Stimulated activated naive CD8-positive, alpha-beta T cell treated with anti-CD3 and anti-CD28 coated beads, Interleukin-15, amount 100 ng/mL, for 72 hours (primary cell): ENCODE measurements at regions not wholly inside any gene's neighbourhood (a gene's known extent, or its start where the extent isn't known, plus 50 kb on each side); places are given as distances from the start of the nearest gene placed in this dataset.

Experiments used
- ATAC-seq: fragments of 150-1000 bp; cut with Tn5 transposase; 2 replicates; pipeline ENCODE4 v1.10.0; 2021; ENCODE audit warnings: mild to moderate bottlenecking, moderate library complexity
- DNase-seq, 2 donors: peaks; one replicate each; pipeline ENCODE4 v3.0.0; 2021 to 2022
- H3K27ac Mint-ChIP-seq, 2 donors: one replicate each; pipeline ENCODE4 v1.8.0; 2022; ENCODE audit warnings: mild to moderate bottlenecking in 2 of 2, mixed read lengths in 2 of 2, moderate library complexity in 2 of 2
- H3K27me3 Mint-ChIP-seq: one replicate; pipeline ENCODE4 v1.8.0; 2022; ENCODE audit warnings: mixed read lengths
- H3K4me1 Mint-ChIP-seq: one replicate; pipeline ENCODE4 v1.8.0; 2022; ENCODE audit warnings: mild to moderate bottlenecking, mixed read lengths
- H3K4me3 Mint-ChIP-seq, 2 donors: one replicate each; pipeline ENCODE4 v1.8.0; 2022; ENCODE audit warnings: mild to moderate bottlenecking in 2 of 2, mixed read lengths in 2 of 2, moderate library complexity in 1 of 2
- H3K9me3 Mint-ChIP-seq, 2 donors: one replicate each; pipeline ENCODE4 v1.8.0; 2022; ENCODE audit warnings: mixed read lengths in 2 of 2

DNA sequence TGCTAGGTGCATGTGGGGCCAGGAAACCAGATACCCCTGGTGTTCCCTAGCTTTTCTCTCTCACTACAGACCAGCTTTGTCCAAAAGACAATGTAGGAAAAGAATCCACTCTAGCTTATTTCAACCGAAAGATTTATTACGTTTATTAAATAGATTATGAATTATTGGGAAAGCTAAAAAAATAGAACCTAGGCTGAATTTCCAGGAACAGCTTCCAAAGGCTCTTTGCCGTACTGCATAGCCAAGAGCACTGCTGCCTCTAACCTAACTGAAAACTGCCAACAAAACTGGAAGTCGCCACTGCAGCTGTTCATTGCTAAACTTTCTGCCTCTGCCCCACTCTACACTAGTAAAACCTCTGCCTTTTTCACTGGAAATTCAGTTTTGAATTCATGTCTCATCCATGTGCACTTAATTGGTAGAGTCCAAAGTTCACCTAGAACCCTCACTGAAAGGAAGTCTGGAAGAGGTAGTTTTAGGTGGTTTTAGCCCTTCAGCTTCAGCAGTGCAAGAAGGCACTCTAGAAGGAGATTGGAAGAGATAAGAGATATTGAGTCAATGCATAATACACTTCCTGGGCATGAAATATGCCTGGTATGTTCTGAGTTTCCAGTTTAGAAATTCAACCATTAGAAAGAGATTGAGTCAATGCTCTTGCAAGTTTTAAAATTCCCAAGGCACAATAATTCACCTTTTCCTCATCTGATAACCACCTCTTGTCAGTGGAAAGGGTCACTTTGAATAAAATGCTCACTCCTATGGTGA, 927.9 kb downstream of the MAT2B start:
- no peak for ATAC-seq
- DNase-seq, result no peak
- Mint-ChIP-seq H3K27ac (no peak overlapping the region), H3K4me3 (no peak overlapping the region), H3K9me3 (peaks cover 0 to 10% of the 10 kb centered on the region in 2 donors), H3K27me3 (no peaks in the 10 kb centered on the region), H3K4me1 (no peaks in the 10 kb centered on the region)

DNA sequence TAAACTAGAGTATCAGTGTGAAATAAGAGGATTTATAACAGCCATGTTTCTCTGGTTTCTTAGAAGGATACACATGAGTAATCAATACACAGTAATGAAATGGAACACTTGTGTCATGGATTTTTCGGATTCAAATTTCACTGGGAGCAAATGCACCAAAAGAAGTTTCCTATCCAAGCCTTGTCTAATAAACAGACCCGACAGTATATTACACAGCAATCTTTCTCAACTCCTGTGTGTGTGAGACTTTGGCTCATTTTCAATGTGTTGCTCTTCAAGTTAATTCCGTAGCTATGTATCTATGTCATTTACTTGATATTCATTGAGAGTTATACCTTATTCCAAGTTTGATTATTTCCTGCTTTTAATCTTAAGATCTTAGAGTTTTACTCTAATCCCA, 930.2 kb downstream of the MAT2B start:
- H3K9me3 Mint-ChIP-seq, result peaks cover 0 to 17% of the 10 kb centered on the region in 2 donors
- ATAC-seq, result no peak
- H3K4me1 Mint-ChIP-seq, result no peaks in the 10 kb centered on the region
- DNase-seq, result no peak
- H3K27me3 Mint-ChIP-seq, result no peaks in the 10 kb centered on the region
- no peak overlapping the region for H3K27ac Mint-ChIP-seq
- no peak overlapping the region for H3K4me3 Mint-ChIP-seq

DNA sequence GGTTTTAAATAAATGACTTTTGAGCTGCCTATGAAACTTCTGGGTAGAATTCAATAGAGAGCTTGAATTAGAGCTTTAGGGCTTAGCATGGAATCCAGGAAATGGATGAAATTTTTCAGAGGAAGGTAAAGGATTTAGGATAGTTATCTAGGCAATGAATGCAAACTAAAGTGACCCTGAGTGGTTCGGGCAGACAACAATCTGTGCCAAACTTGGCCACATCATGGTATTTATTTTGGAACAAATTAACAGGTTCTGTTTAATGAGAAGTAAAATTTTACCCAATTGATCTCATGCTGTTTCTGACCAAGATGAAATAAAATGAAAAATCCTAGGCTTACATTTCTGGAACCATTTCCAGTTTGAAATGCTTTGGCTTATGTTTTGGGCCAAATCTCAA, 934.4 kb downstream of the MAT2B start:
- H3K4me1 Mint-ChIP-seq, result no peaks in the 10 kb centered on the region
- no peak overlapping the region for H3K27ac Mint-ChIP-seq
- H3K27me3 Mint-ChIP-seq, result no peaks in the 10 kb centered on the region
- ATAC-seq, result no peak
- peaks cover 0 to 20% of the 10 kb centered on the region in 2 donors for H3K9me3 Mint-ChIP-seq
- no peak overlapping the region for H3K4me3 Mint-ChIP-seq
- DNase-seq, result no peak

DNA sequence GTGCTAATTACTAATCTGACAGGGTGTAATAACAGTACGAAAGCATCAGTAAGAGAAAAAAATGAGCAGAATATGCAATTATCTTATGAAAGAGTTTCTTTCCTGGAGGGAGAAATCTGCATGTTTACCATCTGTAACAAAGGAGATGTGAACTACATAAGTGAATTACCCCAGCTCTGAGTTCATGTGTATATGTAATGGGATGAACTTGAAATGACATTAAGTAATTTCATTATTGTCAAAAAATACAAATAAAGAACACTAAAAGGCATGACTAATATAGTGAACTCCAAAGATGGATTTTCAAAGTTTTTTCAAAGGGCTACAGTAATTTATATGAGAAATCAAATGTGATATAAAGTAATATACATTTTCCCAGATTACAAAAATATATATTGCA, 944.0 kb downstream of the MAT2B start:
- H3K9me3 Mint-ChIP-seq, result peaks cover 0 to 6% of the 10 kb centered on the region in 2 donors
- DNase-seq (no peak), ATAC-seq (no peak)
- no peaks in the 10 kb centered on the region for H3K27me3 Mint-ChIP-seq
- no peak overlapping the region for H3K27ac Mint-ChIP-seq
- H3K4me1 Mint-ChIP-seq, result no peaks in the 10 kb centered on the region
- no peak overlapping the region for H3K4me3 Mint-ChIP-seq

DNA sequence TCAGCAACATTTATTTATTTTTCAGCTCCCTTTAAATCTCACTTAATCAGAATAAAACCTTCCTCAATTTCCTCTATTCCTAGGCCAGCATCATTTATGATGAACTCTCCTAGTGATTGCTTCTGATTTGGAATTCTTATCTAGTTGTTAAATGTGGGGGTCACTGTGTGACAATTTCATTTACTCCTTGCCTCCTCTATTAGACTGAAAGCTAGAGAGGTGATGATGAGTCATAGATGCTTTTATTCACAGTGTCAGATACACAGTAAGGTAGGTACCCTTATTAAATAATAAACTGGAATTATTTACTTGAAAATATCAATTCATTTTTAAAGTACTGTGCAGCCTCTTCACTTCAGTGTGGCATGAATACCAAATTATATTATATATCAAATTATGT, 960.6 kb downstream of the MAT2B start:
- no peaks in the 10 kb centered on the region for H3K27me3 Mint-ChIP-seq
- DNase-seq (no peak), ATAC-seq (no peak)
- H3K4me3 Mint-ChIP-seq, result no peak overlapping the region
- H3K27ac Mint-ChIP-seq, result no peak overlapping the region
- H3K9me3 Mint-ChIP-seq, result peaks cover 10 to 11% of the 10 kb centered on the region in 2 donors
- no peaks in the 10 kb centered on the region for H3K4me1 Mint-ChIP-seq

DNA sequence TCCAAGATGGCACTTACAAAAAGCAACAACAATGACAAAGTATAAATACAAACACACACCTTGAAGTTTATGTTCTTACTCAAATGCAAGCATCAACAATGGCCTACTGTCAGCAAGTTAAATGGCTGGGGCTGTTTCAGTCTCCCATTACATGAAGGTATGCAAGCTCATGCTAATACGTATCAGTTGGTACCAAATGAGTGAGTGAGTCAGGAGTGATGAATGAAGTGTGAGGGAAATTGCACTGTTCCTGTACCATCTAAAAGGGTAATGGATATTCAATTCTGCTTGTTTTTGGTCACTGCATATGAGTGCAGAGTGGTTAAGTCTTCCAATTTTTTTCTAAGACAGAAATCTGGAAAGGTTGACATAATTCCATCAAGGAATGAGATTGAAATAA, 964.9 kb downstream of the MAT2B start:
- H3K27ac Mint-ChIP-seq, result no peak overlapping the region
- H3K4me1 Mint-ChIP-seq, result no peaks in the 10 kb centered on the region
- peaks cover 10 to 16% of the 10 kb centered on the region in 2 donors for H3K9me3 Mint-ChIP-seq
- H3K4me3 Mint-ChIP-seq, result no peak overlapping the region
- DNase-seq (no peak), ATAC-seq (no peak)
- no peaks in the 10 kb centered on the region for H3K27me3 Mint-ChIP-seq

DNA sequence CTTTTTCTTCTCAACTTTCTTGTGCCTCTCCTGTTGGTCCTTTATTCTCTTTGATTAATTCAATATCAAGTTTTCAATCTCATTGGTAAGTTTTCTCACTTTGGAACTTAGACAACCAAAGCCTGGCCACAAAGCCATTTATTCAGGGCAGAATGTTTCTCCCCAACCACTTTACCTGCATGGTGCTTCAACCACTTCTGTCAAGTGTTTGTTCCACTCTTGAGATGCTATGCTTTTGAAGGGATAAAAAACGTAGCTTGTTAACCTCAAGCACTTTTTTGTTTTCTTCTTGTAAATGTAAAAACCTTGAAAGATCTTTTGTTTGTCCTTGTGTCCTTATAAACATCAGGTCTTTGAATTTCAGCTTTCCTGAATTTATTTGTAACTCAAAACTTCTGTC, 966.7 kb downstream of the MAT2B start:
- DNase-seq (no peak), ATAC-seq (no peak)
- H3K27ac Mint-ChIP-seq, result no peak overlapping the region
- peaks cover 10 to 11% of the 10 kb centered on the region in 2 donors for H3K9me3 Mint-ChIP-seq
- H3K27me3 Mint-ChIP-seq, result no peaks in the 10 kb centered on the region
- H3K4me3 Mint-ChIP-seq, result no peak overlapping the region
- H3K4me1 Mint-ChIP-seq, result no peaks in the 10 kb centered on the region

DNA sequence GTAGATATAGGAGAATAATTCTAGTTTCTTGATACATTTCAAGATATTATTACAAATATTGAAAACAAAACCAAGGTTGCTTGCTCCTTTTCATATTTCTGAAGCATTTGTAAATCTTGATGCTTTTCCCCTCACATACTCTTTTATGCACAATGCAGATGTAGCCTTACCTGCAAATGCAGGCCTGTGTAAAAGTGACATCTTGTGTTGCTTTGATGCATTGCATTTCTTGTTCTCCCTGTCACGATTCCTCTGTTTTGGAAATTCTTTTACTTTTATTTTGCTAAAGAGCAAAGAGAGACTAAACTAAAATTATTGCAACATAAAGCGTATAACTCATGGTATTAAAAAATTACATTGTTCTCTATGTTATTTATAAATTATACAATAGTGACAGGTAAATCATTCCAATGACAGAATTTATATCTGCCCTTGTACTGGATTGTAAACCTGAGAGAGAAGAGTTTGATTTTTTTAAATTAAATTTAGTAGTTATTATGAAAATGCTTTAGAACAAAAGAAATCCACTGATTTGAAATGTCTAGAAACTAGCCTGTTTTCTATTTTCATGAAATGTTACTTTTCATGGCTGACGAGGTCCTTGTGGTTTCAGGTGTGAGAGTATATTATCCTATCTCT, 970.0 kb downstream of the MAT2B start:
- Mint-ChIP-seq H3K27ac (no peak overlapping the region), H3K9me3 (peaks cover 7 to 8% of the 10 kb centered on the region in 2 donors), H3K27me3 (no peaks in the 10 kb centered on the region), H3K4me1 (no peaks in the 10 kb centered on the region), H3K4me3 (no peak overlapping the region)
- no peak for DNase-seq
- no peak for ATAC-seq

DNA sequence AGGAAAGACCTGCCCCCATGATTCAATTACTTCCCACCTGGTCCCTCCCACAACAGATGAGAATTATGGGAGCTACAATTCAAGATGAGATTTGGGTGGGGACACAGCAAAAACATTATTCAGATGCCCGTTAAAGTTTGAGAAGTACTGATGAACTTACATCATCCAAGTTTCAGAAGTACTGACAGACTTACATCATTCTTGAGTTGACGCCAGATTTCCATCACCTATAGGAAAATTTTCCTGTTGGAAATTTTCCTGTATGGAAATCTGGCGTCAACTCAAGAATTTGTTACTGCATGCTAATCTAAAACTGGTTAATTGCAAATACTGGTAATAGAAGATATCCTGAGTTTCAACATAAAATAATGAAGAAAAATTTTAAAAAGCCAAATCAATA, 975.9 kb downstream of the MAT2B start:
- Mint-ChIP-seq H3K27me3 (no peaks in the 10 kb centered on the region), H3K4me1 (no peaks in the 10 kb centered on the region), H3K27ac (no peak overlapping the region), H3K9me3 (peaks cover 4 to 10% of the 10 kb centered on the region in 2 donors), H3K4me3 (no peak overlapping the region)
- ATAC-seq (no peak), DNase-seq (no peak)

DNA sequence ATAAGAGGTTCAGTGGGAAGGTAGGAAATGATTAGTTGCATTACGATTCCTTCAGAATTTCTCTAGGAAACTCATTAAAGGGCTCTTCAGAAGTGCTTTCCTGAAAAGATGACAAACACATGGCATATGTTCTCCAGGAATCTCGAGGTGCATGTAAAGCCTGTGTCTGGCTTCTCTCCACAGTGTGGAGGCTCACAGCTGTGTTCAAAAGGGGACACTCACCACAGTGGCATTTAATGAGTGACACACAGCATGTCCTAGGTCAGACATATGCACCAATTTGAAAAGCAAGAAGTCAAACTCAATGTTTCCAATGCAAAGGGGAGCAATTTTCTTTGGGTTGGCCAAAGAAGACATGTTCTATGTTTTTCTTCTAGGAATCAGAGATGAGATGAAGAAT, 976.9 kb downstream of the MAT2B start:
- Mint-ChIP-seq H3K9me3 (peaks cover 7 to 8% of the 10 kb centered on the region in 2 donors), H3K27ac (no peak overlapping the region), H3K4me1 (no peaks in the 10 kb centered on the region), H3K4me3 (no peak overlapping the region), H3K27me3 (no peaks in the 10 kb centered on the region)
- ATAC-seq (no peak), DNase-seq (no peak)

DNA sequence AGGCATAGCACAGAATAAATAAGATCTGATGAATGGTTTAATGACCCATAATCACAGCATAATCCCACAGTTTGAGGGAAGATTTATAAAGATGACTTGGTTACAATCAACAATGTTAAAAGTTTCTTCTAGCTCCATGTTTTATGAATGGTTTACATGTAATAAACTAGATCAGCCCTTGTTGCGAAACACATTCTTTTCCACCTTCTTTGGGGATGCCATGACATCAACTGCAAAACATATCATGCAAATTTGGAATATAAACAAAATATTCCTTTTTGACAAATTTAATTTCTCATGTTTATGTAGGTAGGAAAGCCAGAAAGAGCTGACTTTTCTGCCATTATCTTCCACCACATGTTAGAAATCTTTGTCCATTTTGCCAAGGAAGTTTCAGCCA, 979.5 kb downstream of the MAT2B start:
- Mint-ChIP-seq H3K27ac (no peak overlapping the region), H3K9me3 (peaks cover 7 to 17% of the 10 kb centered on the region in 2 donors), H3K4me3 (no peak overlapping the region), H3K27me3 (no peaks in the 10 kb centered on the region), H3K4me1 (no peaks in the 10 kb centered on the region)
- DNase-seq, result no peak
- no peak for ATAC-seq

DNA sequence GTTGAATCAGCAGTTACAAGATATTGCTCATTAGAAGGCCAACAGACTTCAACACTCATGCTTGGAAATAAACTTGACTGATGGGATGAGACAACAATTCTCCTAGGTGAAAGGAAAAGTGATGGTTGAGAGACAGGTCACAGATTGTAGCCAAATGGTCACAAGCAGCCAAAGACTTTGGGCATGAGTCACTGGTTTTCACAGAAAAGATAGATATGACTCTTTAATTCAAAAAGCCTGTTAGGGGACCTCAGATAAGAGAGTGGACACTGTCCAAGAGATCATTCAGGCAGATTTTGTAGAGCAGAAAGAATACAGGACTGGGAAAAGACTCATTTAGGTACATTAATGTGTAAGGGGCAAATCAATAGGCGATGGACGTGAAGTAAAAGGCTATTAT, 982.5 kb downstream of the MAT2B start:
- H3K27me3 Mint-ChIP-seq, result no peaks in the 10 kb centered on the region
- no peak overlapping the region for H3K27ac Mint-ChIP-seq

DNA sequence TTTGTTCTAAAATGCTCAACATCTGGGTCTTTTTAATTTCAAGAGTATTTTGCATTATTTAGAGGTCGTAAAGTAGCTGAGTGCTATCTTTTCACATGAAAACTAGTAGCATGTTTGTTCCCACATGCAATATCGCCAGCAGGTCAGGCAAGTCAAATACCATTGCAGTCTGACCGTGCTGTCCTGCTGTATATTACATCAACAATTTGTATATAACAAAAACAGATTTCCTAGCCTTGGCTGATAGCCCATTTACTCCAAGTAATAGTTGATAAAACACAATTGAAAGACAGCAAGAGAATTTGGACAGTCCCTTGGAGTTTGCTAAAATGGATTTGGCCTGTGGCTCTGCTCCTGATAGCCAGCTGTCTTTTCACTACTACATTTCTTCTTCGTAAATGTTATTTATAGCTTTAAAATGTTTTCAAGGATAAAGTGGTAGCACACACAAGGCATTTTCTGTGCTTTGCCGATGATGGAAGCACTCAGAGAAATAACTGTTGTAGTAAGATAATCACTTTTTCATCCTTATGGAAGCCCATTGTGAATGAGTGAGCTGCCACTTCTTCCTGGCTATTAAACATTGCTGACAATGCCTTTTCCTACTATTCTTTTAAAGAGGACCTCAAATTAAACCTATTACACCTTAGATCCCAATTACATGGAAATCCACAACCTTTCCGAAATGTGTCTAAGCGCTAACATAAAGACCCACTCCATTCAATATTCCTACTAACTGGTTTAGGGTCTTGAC, 992.1 kb downstream of the MAT2B start:
- Mint-ChIP-seq H3K4me3 (no peak overlapping the region), H3K27me3 (no peaks in the 10 kb centered on the region), H3K4me1 (no peaks in the 10 kb centered on the region), H3K27ac (no peak overlapping the region), H3K9me3 (peaks cover 0 to 5% of the 10 kb centered on the region in 2 donors)
- no peak for ATAC-seq
- DNase-seq, result no peak

More for the DNA sequence above, 982.5 kb downstream of the MAT2B start:
- H3K4me3 Mint-ChIP-seq, result no peak overlapping the region
- peaks cover 0 to 13% of the 10 kb centered on the region in 2 donors for H3K9me3 Mint-ChIP-seq
- DNase-seq (no peak), ATAC-seq (no peak)
- no peaks in the 10 kb centered on the region for H3K4me1 Mint-ChIP-seq

DNA sequence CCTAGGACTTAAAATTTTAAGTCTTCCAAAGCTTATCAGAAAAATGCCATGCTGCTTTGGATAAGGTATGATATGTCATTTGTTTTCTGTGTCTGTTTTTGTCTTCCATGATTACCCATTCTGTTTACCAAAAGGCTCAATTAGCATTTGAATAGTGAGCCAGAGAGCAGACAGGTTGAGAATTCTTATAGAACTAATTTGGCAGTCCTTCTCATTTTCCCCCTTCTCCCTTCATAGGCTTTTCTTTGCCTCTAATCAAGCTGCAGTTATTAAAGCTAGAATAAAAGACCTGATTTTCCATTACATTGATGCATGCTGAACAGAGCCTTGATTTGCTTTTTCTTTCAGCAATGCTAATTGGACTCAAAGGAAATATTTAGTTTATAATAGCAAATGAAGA, 993.0 kb downstream of the MAT2B start:
- H3K4me3 Mint-ChIP-seq, result no peak overlapping the region
- no peak overlapping the region for H3K27ac Mint-ChIP-seq
- peaks cover 0 to 5% of the 10 kb centered on the region in 2 donors for H3K9me3 Mint-ChIP-seq
- H3K4me1 Mint-ChIP-seq, result no peaks in the 10 kb centered on the region
- ATAC-seq, result no peak
- no peaks in the 10 kb centered on the region for H3K27me3 Mint-ChIP-seq
- DNase-seq, result no peak

DNA sequence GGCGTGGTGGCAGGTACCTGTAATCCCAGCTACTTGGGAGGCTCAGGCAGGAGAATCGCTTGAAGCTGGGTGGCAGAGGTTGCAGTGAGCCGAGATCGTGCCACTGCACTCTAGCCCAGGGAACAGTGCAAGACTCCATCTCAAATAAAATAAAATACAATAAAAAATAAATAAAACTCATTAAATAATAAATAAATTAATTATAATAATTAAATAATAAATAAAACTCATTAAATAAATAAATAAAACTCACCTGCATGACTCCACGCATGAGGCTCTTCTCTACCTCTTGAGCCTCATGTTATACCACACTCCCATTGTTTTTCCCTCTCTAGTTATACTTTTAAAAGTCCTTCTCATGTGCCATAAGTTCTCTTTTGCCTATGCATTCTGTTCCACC, 995.4 kb downstream of the MAT2B start:
- Mint-ChIP-seq H3K27me3 (no peaks in the 10 kb centered on the region), H3K27ac (no peak overlapping the region), H3K9me3 (peaks cover 0 to 5% of the 10 kb centered on the region in 2 donors), H3K4me1 (no peaks in the 10 kb centered on the region), H3K4me3 (no peak overlapping the region)
- DNase-seq, result no peak
- ATAC-seq, result no peak

DNA sequence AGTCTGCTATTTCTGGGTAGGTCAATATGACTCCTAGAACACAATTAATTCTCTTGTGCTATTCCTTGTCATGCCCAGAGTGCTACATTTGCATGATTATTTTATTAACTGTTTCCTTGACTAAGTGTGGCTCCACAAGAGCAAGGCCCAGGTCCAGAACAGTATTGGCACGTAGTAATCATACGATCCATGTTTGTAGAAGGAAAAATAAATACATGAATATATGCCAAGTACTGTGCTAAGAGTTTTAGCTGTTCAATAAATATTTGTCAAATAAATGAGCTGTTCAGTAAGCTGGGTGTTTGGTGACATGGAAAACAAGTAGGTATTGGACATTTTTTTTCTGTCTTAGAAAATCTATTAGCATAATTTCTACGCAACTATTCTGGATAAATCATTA, 995.9 kb downstream of the MAT2B start:
- ATAC-seq (no peak), DNase-seq (no peak)
- Mint-ChIP-seq H3K4me1 (no peaks in the 10 kb centered on the region), H3K9me3 (peaks cover 0 to 5% of the 10 kb centered on the region in 2 donors), H3K4me3 (no peak overlapping the region), H3K27me3 (no peaks in the 10 kb centered on the region), H3K27ac (no peak overlapping the region)
